GM19351 (cell line): ENCODE measurements at regions not wholly inside any gene's neighbourhood (a gene's known extent, or its start where the extent isn't known, plus 50 kb on each side); places are given as distances from the start of the nearest gene placed in this dataset.

Experiments
- ATAC-seq: cut with Tn5 transposase; IDR thresholded peaks from one replicate; pipeline ENCODE4 v1.9.1; 2021; ENCODE audit warnings: mild to moderate bottlenecking, moderate library complexity; ENCODE audit not compliant: unreplicated experiment

- no peak for ATAC-seq
Measured at GRCh38 chr9:90979639-90980038, 178.0 kb downstream of the SYK start.

- no peak for ATAC-seq
Measured at GRCh38 chr9:90981726-90982125, 180.1 kb downstream of the SYK start.

- ATAC-seq, result no peak
Measured at GRCh38 chr9:90983394-90983793, 181.8 kb downstream of the SYK start.

GRCh38 chr9:90985631-90986030 lies 184.0 kb downstream of the SYK start:
- no peak for ATAC-seq

GRCh38 chr9:90986161-90986560 lies 184.5 kb downstream of the SYK start:
- ATAC-seq, result no peak

- ATAC-seq, result no peak
Measured at GRCh38 chr9:90987566-90987965, 185.9 kb downstream of the SYK start.

- no peak for ATAC-seq
Measured at GRCh38 chr9:90988318-90988717, 186.7 kb downstream of the SYK start.

- ATAC-seq, result no peak
Measured at GRCh38 chr9:90991953-90992352, 190.3 kb downstream of the SYK start.

GRCh38 chr9:90995516-90995915 lies 193.9 kb downstream of the SYK start:
- ATAC-seq, result no peak

GRCh38 chr9:90996154-90997065 lies 194.8 kb downstream of the SYK start:
- no peak for ATAC-seq

- ATAC-seq, result no peak
Measured at GRCh38 chr9:90998573-90998972, 197.0 kb downstream of the SYK start.

- no peak for ATAC-seq
Measured at GRCh38 chr9:90999425-91000397, 198.1 kb downstream of the SYK start.

GRCh38 chr9:91001146-91001611 lies 199.6 kb downstream of the SYK start:
- ATAC-seq, result no peak

- ATAC-seq, result no peak
Measured at GRCh38 chr9:91004484-91004883, 202.9 kb downstream of the SYK start.

- no peak for ATAC-seq
Measured at GRCh38 chr9:91004992-91005391, 203.4 kb downstream of the SYK start.

GRCh38 chr9:91006046-91006445 lies 204.4 kb downstream of the SYK start:
- ATAC-seq, result no peak

GRCh38 chr9:91008568-91008967 lies 206.9 kb downstream of the SYK start:
- ATAC-seq, result no peak

GRCh38 chr9:91011891-91012290 lies 210.3 kb downstream of the SYK start:
- no peak for ATAC-seq

GRCh38 chr9:91012933-91013841 lies 211.6 kb downstream of the SYK start:
- ATAC-seq, result no peak

GRCh38 chr9:91017245-91017644 lies 215.6 kb downstream of the SYK start:
- ATAC-seq, result no peak
